NCI-H2227 (cell line): ENCODE measurements at regions not wholly inside any gene's neighbourhood (a gene's known extent, or its start where the extent isn't known, plus 50 kb on each side); places are given as distances from the start of the nearest gene placed in this dataset.

ENCODE experiments used
- DNase-seq: peaks from one replicate; lab custom pipeline; 2025; ENCODE audit not compliant: unreplicated experiment; lab: John Stamatoyannopoulos, UW

DNA sequence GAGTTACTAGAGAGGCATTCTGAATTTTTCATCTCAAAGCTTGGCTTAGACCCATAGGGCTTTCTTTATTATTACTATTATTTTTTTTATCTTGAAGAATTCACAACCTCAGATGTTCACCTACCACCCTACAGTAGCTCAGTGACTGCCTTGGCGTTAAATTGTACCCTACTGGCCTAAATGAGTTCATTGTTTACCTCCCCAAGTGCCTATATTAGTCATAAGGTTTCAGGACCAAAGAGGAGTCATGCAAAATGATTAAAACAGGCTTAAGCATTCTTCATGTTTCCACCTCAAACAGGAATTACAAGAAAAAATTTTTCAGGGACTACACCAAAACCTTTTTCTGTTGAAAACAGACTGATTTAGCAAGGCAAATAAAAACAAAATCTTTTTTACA is 751.5 kb downstream of the SQOR start:
- DNase-seq, result no peak

DNA sequence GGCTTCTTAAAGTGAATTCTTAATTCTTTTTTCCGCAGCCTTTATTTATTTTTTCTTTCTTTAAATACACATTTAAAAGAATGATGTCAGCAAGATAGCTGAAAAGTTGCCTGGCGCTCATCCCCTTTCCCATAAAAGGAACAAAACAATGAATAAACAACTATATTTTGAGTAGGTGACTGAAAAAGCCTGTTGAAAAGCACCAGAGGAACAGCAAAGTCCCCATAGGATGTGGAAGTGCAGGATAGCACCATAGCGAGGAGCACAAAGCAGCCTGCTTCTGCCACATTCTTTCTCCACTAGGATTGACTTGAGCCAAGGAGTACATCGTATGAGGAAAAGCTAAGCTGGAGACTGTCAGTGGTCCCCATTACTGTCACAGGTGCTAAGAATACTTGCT is 754.9 kb downstream of the SQOR start:
- DNase-seq, result no peak

DNA sequence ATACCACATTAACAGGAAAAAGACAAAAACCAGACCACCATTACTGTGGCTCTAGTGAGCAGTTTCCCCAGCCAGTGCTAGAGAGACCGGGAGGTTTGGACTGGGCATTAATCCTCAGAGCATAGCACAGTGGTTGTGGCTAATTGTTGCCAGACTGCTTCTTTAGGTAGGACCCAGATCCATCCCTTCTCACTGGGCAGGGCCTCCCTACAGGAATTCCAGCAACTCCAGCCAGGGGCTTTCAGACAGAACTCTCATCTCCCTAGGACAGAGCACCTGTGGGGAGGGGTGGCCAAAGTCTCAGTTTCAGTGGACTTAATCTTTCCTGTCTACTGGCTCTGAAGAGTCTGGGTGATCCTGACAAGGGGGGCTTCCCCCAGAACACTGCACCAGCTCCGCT is 759.6 kb downstream of the SQOR start:
- no peak for DNase-seq

DNA sequence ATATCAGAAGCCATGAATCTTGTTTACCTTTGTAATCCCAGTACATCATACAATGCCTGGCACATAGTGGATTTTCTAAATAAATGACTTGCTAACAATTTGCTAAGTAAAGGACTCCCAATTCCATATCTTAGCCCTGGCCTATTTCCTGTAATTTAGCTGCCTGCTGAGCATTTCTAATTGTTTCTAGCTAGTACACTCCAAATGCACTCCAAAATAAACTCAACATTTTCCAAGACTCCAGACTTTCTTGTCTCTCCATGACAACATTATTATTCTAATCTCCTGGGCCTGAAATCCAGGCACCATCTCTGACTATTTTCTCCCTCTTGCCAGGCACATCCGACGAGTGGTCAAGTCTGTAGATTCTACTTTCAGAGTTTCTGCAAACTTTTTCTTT is 773.5 kb downstream of the SQOR start:
- DNase-seq, result no peak

DNA sequence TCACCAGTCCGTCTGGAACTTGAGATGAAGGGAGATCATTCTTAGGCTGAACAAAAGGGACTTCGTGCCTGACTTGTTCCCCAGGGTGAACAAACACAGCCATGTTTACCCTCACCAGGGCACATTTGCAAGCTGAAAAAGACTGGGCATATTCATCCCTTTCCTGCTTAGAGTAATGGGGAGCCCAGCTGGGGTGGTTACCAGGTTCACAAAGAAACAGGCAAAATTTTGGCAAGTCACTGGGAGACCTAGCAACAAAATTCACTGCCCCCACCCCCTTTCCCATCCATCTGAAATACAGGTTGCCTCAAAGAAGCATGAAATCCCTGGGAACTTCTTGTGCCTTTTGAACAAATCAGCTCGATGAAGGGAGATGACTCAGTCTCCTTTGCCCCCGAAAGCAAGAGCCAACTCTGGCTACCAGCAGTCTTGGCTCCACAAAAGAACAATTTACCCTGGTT is 775.0 kb downstream of the SQOR start:
- DNase-seq, result no peak

DNA sequence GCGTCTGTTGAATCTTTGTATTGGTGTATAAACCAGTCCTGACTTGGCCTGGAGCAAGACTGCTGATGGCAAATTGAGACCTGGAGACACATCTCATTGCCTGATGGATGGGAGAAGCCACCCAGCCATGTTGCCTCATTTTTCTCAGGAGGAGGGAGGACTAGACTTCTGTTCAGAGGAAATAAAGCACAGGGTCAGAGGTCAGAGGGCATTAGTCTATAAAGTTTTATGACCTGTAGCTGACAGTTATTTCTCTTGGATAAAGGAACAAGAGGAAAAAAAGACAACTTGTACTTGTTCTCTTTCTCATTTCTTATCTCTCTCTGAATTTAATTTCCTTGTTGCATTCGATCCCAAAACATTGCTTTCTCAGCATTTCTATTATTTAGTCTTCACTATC is 775.9 kb downstream of the SQOR start:
- no peak for DNase-seq

DNA sequence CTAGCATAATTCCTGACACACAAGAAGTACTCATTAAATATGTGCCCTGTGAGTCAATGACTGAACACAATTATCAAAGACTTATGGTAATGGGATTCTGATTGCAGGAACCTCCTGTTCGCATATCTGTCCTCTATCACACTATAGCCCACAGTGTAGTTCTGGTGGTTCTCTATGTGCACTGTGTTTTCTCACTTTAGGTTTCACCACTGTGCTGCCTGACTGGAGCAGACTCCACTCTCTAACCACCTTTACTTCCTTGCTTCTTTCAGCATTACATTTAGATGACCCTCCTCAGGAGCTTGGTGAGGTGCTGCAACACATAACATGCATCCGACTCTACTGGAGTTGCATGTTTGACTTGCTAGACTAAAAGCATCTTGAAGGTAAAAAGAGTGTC is 777.1 kb downstream of the SQOR start:
- DNase-seq, result no peak

DNA sequence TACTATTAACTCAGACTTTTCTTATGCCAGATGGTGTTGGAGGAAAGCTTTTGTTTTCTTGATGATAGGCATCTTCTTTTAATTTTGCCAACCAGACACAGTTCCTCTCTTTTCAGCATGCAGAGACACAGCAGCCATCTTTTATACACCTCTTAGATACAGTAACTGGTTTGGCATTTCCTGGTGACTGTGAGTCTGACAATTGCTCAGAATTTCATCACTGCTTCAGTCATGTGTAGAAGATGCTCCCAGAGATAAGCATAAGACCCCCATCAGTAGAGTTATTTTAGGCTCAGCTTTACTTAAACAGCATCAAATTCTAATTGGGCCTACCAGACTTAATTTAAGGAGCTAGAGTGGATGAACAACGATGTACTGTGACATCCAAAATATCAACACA is 779.0 kb downstream of the SQOR start:
- no peak for DNase-seq

DNA sequence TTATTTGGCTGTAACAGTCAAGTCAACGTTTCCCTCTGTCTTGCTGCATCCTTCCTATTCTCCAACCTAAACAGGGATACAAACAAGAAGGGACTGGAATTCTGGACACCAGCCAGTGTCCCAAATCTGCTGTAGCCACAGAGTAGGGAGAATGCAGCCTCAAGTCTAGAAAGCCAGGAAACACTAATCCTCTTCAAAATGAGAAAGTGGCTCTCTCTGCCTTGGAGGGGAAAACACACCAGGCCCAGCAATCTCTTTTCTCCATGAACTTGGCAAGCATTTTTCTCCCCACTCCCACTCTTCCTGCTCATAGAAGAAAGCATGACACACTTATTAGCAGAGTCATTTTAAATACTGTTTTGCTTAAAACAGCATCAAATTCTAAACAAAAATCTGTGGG is 781.7 kb downstream of the SQOR start:
- no peak for DNase-seq

DNA sequence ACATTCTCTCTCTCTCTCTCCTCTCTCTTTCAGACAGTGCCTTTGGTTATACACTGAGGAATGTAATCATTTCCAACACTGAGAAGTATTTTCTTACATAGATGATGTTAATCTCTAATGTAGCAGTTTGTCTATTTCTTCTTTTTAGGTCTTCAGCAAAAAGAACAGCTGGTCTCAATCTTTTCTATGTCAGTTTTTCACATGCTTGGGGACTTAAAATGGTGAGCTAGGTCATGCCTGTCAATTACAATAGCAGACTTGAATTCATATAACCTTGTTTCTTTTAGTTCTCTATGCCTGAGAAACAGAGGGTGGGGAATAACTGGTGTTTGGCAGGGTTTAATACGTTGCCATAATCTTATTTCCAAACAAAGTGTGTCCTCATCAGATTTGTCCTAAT is 786.2 kb downstream of the SQOR start:
- no peak for DNase-seq

DNA sequence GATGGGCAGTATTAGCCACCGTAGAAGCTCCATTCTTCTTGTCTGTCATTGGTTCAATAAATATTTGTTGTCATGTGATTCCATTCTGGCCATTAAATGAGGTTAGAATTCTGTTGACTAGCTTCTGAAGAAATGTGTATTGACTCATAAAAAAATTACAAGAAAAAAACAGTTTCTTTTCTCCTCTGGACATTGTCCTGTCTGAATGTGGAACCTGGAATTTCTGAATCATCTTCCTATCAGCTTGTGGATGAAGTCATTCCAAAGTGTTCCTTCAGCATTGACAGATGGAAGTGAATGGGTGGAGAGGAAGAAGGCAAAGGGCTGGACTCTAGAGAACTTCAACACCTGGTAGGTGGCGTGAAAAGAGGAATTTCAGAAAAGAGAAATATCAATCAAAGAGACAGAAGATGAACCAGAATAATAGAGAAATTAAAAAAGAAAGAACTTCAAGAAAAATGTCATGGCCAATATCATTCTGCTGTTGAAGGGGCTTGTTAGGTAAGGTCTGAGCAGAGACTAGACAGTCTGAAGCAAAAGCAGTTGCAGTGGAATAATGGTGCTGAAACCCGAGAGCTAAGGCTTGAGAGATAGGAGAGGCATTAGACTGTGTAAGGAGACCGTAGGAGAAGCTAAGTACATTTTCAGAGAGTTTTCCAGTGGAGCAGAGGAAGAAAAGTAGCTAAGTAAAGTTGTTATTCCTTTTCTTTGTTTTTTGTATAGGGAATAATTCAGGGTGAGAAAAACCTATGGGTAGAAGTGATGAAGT is 806.6 kb downstream of the SQOR start:
- no peak for DNase-seq

DNA sequence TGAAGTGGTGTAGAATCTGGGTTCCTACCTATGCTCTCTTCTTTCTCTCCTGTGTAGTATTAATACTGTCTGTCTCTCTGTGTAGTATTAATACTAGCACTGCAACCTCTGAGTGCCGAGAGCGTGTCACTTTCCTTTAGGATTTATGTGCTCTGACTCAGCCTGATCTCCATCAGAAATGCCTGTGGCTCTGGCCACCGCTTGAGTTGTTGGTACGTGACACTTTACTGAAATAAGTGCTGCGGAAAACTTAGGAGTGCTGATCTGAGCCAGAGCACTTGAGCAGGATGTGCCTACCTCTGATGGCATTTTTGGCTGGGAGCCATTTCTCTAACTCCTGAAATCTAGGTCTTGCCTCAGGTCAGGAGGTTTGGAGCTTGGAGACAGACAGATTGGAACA is 807.4 kb downstream of the SQOR start:
- no peak for DNase-seq

DNA sequence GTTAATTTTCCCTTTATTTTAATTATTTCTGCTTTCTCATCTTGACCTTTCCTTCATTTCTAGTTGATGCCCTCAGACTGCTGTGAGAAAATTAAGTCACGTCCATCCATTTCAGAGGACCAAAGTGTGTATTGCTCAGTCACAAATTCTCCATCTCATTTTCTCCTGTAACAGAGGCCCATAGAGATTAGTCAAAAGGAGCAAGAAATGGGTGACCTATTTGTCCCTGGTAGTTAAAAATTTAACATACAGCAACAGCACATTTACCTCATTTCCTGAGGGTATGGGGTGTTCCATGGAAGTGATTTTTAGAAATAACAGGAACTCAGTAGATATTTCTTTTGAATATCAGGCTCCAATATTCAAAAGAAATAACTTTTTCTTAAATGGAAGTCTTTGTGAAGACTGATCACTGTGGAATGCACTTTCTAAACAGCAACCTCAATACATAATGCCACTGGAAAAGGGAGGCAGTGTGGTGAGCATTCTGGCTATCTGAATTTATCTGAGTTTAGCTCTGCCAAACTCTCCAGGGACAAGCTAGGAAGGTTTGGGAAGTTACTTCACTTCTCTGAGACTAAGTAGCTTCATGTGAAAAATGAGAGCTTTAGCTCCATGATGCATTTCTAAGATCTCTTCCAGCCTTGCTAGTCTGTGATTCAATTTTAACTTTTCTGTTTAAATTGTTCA is 808.2 kb downstream of the SQOR start:
- no peak for DNase-seq

DNA sequence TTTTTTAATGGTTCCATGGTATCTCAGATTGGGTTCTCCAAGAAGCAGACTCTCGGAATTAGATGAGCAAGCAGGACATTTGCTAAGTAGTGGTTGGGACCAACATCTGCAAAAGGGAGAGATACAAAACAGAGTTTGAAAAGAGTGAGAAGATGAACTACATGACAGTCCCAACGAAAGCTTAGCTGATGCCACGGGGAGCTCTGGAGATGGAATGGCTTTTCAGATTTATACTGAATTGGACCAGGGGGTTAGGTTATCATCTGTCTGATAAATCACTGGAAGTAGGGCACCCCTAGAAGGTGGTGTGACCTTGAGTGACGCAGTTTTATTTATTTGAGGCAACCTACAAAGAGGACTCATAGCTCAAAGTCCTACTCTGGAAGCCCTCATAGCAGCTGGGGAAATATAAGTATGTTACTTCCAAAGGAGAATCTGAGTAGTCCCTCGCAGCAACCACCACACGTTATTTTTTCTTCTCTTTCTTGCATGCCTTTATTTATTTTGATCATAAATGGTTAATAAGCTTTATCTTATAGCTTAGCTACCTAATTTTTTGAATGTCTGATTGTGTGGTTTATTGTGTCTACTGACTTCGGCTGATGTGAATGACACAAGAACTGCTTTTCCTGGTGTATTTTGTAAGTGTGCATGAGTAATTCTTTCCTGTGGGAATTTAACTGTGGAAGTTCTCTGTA is 815.4 kb downstream of the SQOR start:
- DNase-seq, result no peak

DNA sequence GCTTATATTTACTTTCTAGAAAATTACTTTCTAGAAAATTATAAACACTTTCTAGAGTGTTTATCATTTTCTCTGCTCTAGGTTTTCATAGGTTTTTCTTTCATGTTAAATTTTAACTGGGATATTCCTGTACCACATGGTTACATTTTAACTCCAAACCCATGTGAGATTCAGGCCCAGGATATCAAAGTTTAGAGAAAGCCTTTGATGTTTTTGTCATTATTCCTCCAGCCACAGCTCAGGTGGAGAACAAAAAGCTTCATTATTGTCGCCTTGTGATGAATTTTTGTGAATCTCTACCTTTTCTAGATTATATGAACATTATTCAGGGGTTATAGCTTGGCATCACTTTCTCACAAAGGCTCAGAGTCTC is 816.0 kb downstream of the SQOR start:
- DNase-seq, result no peak

DNA sequence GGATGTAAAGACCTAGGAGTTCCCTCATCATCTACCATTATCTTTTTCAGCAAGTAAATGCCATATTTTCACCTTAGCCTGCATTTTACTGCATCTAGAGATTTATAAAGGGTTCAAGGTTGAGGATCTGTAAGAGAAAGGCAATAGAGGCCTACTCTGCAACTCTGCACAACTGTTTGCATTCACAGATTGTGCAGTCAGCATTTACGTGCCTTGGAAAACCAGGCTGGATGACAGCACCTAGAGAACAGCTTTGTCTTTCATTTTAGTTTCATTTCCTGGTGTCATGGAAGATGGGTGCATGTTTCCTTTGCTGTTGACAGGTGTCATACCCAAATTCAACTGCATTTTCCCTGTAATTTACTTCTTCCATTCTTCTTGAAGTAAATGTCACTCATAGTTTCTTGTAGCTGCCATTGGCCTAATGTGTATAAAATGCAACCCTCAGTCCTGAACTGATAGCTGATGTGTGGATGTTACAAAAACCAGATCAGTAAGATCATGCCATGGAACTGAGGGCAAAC is 817.5 kb downstream of the SQOR start:
- no peak for DNase-seq

DNA sequence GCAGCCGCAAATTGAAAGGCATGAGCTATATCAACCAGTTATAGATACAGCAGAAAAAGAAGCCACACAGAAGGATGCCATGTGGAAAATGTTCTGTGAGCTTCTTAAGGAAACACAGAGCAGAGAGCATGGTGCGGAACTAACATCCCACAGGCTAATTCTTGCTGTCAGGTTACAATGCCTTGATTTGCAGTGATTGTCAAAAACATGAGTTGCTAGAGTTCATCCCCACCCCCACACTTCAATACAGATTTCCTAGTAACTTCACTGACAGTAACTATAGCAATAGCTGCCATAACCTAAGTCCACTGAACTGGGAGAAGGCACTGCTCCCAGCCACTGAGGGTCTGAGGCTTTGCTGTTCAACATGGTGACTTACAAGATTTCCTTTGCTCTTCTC is 821.6 kb downstream of the SQOR start:
- no peak for DNase-seq

DNA sequence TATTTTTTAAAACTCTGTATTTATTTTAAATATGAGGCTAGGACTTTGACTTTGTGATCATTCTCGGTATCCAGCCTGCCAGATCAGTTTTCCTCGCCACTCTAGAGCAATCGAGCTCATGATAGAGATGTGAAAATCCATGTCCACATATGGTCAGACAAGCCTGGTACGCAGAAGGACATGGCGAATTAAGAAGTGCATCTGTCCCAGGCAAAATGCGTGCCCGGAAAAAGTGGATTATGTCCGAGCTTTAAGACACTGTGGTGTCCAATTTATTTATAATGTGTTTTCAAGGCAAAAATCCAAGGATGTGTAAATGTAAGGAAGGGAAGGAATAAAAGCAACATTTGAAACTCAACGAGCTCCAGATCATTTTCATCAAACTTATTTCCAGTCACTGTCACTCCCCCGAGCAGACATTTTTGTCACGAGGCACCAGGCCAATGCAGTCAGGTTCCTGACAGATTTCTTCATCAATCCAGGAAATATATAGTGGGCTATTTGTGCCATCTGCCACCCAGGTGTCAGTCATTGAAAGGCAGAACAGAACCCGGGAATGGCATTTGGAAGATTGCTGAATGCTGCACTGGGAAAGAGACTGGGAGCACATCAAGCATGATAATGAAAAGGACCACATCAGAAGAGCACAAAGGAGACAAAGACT is 825.7 kb downstream of the SQOR start:
- no peak for DNase-seq

DNA sequence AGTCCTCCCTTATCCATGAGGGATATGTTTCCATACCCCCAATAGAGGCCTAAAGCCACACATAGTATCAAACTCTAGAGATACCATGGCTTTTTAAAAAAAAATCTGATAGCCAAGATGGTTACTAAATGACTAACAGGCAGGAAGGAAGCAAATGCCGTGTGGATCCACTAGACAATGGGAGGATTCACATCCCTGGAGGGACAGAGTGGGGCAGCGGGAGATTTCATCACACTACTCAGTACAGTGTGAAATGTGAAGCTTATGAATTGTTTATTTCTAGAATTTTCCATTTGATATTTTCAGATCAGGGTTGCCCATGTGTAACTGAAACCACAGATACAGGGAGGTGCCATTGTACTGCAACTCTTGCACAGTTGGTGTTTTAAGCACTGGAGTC is 826.6 kb downstream of the SQOR start:
- DNase-seq, result no peak

DNA sequence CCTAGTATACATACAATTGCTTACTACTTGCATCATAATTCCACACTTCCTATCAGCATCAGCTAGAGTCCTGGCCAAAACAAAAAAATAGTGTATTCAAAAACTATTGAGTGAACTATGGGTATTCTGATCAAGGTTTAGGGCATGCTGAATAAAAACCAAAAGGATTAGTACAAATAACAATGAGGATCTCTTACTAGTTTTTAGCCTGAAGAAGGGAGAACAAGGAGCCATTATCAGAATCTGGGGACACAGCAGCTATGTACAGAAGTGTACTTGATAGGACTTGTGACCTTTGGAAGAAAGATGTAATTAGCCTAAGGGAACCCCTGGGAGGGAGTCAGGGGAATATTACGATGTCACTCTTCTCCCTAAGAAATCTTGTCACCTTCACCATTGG is 832.2 kb downstream of the SQOR start:
- no peak for DNase-seq

DNA sequence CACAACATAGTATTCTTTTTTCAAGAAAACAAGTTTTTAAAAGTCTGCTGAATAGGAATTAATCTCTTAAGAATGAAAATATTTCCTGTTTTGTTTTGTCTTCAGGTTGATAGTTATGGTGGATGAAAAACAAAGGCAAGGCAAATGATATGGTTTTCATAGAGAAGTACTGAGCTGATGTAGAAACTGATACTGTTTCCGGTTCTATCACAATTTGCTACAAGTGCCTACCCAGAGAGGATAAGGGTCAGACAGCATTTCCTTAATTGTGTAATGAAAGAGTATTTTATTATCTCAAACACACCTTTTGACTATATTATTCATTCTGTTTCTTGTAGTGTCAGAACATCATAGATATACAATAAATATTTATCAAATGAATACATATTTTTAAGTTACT is 836.3 kb downstream of the SQOR start:
- DNase-seq, result no peak

DNA sequence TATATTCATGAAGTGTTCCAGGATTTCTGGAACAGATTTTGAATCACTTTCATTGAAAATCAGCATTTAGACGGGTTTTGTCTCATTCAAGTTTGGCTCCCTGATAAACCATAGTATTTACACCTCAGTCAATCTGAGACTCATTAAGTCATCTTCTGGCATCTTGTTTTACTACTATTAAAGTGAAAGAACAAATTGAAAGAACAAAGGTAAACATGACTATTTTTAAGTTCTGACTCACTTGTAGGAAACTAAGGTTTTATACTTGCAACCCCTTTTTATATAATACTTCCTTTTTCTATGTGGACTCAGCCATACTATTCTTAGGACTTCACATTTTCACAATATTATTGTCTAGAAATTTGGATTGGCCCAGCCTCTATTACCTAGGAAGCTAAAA is 854.4 kb downstream of the SQOR start:
- no peak for DNase-seq
